A673 (cell line): ENCODE measurements at regions not wholly inside any gene's neighbourhood (a gene's known extent, or its start where the extent isn't known, plus 50 kb on each side); places are given as distances from the start of the nearest gene placed in this dataset.

ENCODE experiments used
- BruUV-seq: library from RNA; stranded (reverse); fragments of 400-500 nt; replicated peaks from 2 replicates; lab custom pipeline; 2021; lab: Mats Ljungman, UMichigan
- CTCF ChIA-PET: fragments of 300-600 bp; sonication (Branson Sonifier 250); formaldehyde crosslinking; loops from one replicate; lab custom pipeline; 2022; ENCODE audit warnings: antibody characterized with exemption; lab: Charles Lee
- POLR2A ChIA-PET: fragments of 300-600 bp; sonication (Branson Sonifier 250); formaldehyde crosslinking; loops from one replicate; lab custom pipeline; 2022; ENCODE audit warnings: antibody characterized with exemption; ENCODE audit not compliant: low non-redundant PET; lab: Charles Lee
- DNase-seq: peaks from one replicate; pipeline ENCODE4 v3.0.0-alpha.2; 2015; ENCODE audit warnings: low spot score
- H3K27ac ChIP-seq: fragments of 200-600 bp; sonication (generic); 2 replicates; pipeline ENCODE4 v1.5.1; 2016; ENCODE audit warnings: mixed run types, low read depth, mild to moderate bottlenecking, mixed read lengths, antibody characterized with exemption, low read length; ENCODE audit not compliant: poor library complexity, severe bottlenecking
- H3K27me3 ChIP-seq: fragments of 200-600 bp; sonication (generic); replicated peaks from 2 replicates; pipeline ENCODE4 v1.6.1; 2017; ENCODE audit warnings: mixed run types, low read depth, mild to moderate bottlenecking, mixed read lengths, antibody characterized with exemption, low read length; ENCODE audit not compliant: insufficient read depth, poor library complexity
- H3K36me3 ChIP-seq: fragments of 200-600 bp; sonication (generic); 2 replicates; pipeline ENCODE4 v1.6.1; 2016; ENCODE audit warnings: mixed run types, mild to moderate bottlenecking, mixed read lengths, antibody characterized with exemption, low read length; ENCODE audit not compliant: insufficient read depth, poor library complexity, severe bottlenecking
- H3K4me1 ChIP-seq: fragments of 200-600 bp; sonication (generic); 2 replicates; pipeline ENCODE4 v1.6.1; 2017; ENCODE audit warnings: mixed run types, mild to moderate bottlenecking, mixed read lengths, antibody characterized with exemption, low read length; ENCODE audit not compliant: insufficient read depth, poor library complexity, severe bottlenecking
- H3K4me3 ChIP-seq: fragments of 200-600 bp; sonication (generic); 2 replicates; pipeline ENCODE4 v1.5.1; 2016; ENCODE audit warnings: low read depth, mixed run types, mild to moderate bottlenecking, mixed read lengths, low read length; ENCODE audit not compliant: poor library complexity, severe bottlenecking
- H3K9me3 ChIP-seq: fragments of 200-600 bp; sonication (generic); 2 replicates; pipeline ENCODE4 v1.6.1; 2016; ENCODE audit warnings: mixed run types, low read depth, mild to moderate bottlenecking, mixed read lengths, antibody characterized with exemption, low read length; ENCODE audit not compliant: poor library complexity, severe bottlenecking
- EZH2 ChIP-seq: fragments of 200-600 bp; sonication (generic); IDR thresholded peaks from 2 replicates; pipeline ENCODE4 v1.6.1; 2017; ENCODE audit warnings: borderline replicate concordance, low read depth, mild to moderate bottlenecking, mixed read lengths, antibody characterized with exemption, low read length; ENCODE audit not compliant: poor library complexity, severe bottlenecking
- intact Hi-C: fragments of 100-400 bp; cut with micrococcal nuclease; formaldehyde crosslinking; loops from one replicate; pipeline ENCODE4 v1.10.0; 2022; ENCODE audit not compliant: unreplicated experiment
- TF ChIP-seq, protein P1 (sequence below): fragments of 300-800, 200-600 bp; sonication (generic); conservative IDR thresholded peaks from 2 replicates; pipeline ENCODE4 v1.5.1; 2017; ENCODE audit warnings: low read depth, mild to moderate bottlenecking, antibody characterized with exemption, low read length, moderate library complexity, mixed read lengths

DNA sequence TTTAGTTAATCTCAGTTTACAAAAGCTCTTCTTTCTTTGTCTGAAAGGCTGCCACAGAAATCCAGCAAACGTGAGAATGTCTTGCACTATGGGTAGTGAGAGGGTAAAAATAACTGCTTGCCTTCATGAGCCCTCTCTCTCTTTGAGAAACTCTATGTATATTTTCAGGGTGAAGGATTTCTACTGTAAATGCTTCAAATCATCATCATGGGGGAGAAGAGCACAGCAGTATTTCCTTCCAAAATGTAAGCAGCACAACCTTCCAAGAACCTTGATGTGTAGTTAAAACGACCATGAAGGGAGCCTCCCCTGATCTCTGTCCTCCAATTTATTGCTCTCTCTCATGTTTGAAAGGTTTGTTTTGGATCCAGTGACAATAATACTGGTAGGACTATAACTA, 141.3 kb upstream of the CENPW start:
- no peak overlapping the region for H3K4me3 ChIP-seq
- DNase-seq = no peak
- BruUV-seq = no TSS peak
- intact Hi-C loops = no loop called here
- H3K36me3 ChIP-seq = no peaks in the 10 kb centered on the region
- TF ChIP-seq, protein P1, sequence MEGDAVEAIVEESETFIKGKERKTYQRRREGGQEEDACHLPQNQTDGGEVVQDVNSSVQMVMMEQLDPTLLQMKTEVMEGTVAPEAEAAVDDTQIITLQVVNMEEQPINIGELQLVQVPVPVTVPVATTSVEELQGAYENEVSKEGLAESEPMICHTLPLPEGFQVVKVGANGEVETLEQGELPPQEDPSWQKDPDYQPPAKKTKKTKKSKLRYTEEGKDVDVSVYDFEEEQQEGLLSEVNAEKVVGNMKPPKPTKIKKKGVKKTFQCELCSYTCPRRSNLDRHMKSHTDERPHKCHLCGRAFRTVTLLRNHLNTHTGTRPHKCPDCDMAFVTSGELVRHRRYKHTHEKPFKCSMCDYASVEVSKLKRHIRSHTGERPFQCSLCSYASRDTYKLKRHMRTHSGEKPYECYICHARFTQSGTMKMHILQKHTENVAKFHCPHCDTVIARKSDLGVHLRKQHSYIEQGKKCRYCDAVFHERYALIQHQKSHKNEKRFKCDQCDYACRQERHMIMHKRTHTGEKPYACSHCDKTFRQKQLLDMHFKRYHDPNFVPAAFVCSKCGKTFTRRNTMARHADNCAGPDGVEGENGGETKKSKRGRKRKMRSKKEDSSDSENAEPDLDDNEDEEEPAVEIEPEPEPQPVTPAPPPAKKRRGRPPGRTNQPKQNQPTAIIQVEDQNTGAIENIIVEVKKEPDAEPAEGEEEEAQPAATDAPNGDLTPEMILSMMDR = no peak
- TF ChIP-seq EZH2 = no peak
- no peaks in the 10 kb centered on the region for H3K27me3 ChIP-seq
- no peaks in the 10 kb centered on the region for H3K4me1 ChIP-seq
- ChIA-PET CTCF (no interaction called here), POLR2A (no interaction called here)
- no peaks in the 10 kb centered on the region for H3K9me3 ChIP-seq
- H3K27ac ChIP-seq = no peak overlapping the region

DNA sequence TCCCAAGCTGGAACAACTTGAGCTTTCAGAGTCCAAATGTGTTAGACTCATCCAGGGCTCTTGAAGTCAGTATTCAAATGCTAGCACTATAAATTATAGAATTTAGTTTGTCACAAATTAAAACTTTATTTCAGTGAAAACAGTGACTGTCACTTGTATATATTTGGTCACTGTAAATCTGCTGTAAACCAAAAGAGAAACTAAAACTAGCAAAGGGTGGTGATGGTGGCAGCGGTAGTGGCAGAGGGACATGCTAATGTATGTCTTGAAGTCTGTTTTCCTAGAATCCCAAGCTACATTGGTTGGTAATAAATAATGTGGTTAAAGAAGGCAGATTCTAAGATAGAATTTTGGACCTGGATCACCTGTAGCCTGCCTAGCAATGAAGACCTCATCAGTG, 140.4 kb upstream of the CENPW start:
- CTCF ChIA-PET = no interaction called here
- intact Hi-C loops = no loop called here
- H3K27ac ChIP-seq = no peak overlapping the region
- no peaks in the 10 kb centered on the region for H3K4me1 ChIP-seq
- H3K27me3 ChIP-seq = no peaks in the 10 kb centered on the region
- POLR2A ChIA-PET = no interaction called here
- no peak for DNase-seq
- TF ChIP-seq EZH2 = no peak
- TF ChIP-seq, protein P1 = no peak
- H3K36me3 ChIP-seq = no peaks in the 10 kb centered on the region
- H3K9me3 ChIP-seq = no peaks in the 10 kb centered on the region
- H3K4me3 ChIP-seq = no peak overlapping the region
- BruUV-seq = no TSS peak

DNA sequence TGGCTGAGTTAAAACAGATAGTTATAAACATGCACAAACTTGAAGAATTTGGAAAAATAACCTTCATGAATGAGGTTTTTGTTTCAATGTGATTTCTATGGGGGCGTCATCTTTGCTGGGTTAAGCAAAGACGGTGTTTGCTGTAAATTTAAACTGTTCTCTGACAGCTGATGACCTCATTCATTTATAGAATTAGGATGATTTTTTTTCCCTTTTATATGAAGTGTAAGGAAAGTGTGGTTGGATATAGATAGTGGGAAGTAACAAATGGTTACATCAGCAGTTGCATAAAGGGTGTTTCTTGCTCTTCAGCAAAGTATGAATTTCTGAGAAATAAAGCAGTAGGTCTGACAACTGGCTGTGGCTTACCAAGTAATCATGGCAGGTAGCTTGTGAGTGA, 137.2 kb upstream of the CENPW start:
- no peaks in the 10 kb centered on the region for H3K36me3 ChIP-seq
- no peaks in the 10 kb centered on the region for H3K9me3 ChIP-seq
- no peak overlapping the region for H3K27ac ChIP-seq
- DNase-seq = no peak
- intact Hi-C loops = no loop called here
- H3K4me3 ChIP-seq = no peak overlapping the region
- no peaks in the 10 kb centered on the region for H3K4me1 ChIP-seq
- TF ChIP-seq, protein P1 = no peak
- no peak for TF ChIP-seq EZH2
- no peaks in the 10 kb centered on the region for H3K27me3 ChIP-seq
- ChIA-PET CTCF (no interaction called here), POLR2A (no interaction called here)
- no TSS peak for BruUV-seq
